Tibial nerve (tissue), 4 donors: ENCODE measurements at regions not wholly inside any gene's neighbourhood (a gene's known extent, or its start where the extent isn't known, plus 50 kb on each side); places are given as distances from the start of the nearest gene placed in this dataset.
A peak's percentile ranks its signal among the peaks of the same experiment; 100 is the strongest.

Source experiments
- DNase-seq, 2 donors: peaks; one replicate each; pipeline ENCODE4 v3.0.0-alpha.2; 2019; ENCODE audit warnings: low spot score in 2 of 2
- H3K27ac ChIP-seq, 4 donors: fragments of 200-600 bp; sonication (generic) in 3 of 4; one replicate each; pipeline ENCODE4 v1.5.1; 2017 to 2019; ENCODE audit warnings: mild to moderate bottlenecking in 1 of 4
- H3K27me3 ChIP-seq, 2 donors: fragments of 200-600 bp; sonication (generic) in 1 of 2; one replicate each; pipeline versions ENCODE4 v1.5.1 to v1.6.0; 2017 to 2019
- H3K36me3 ChIP-seq, 3 donors: fragments of 200-600 bp; sonication (generic); one replicate each; pipeline ENCODE4 v1.5.1; 2018 to 2019
- H3K4me1 ChIP-seq, 4 donors: fragments of 200-600 bp; sonication (generic) in 3 of 4; one replicate each; pipeline ENCODE4 v1.5.1; 2017 to 2019
- H3K4me3 ChIP-seq, 4 donors: fragments of 200-600 bp; sonication (generic) in 3 of 4; one replicate each; pipeline ENCODE4 v1.5.1; 2017 to 2019; ENCODE audit warnings: mild to moderate bottlenecking in 1 of 4, moderate library complexity in 1 of 4
- H3K9me3 ChIP-seq, 4 donors: fragments of 200-600 bp; sonication (generic) in 3 of 4; one replicate each; pipeline ENCODE4 v1.5.1; 2017 to 2019
- CTCF ChIP-seq, 5 experiments: fragments of 200-600 bp in 3 of 5; fragments of 450-650 bp in 2 of 5; sonication (generic) in 3 of 5; IDR thresholded peaks; one replicate each; pipeline ENCODE4 v1.5.1; 2016 to 2019; ENCODE audit warnings: antibody characterized with exemption in 5 of 5, mild to moderate bottlenecking in 3 of 5, moderate library complexity in 2 of 5
- EP300 ChIP-seq, 2 donors: sonication (generic); formaldehyde crosslinking; IDR thresholded peaks; one replicate each; pipeline ENCODE4 v1.6.1; 2017; ENCODE audit warnings: antibody characterized with exemption in 2 of 2, mild to moderate bottlenecking in 1 of 2
- POLR2A ChIP-seq, 2 donors: fragments of 450-650 bp; IDR thresholded peaks; one replicate each; pipeline ENCODE4 v1.6.1; 2017; ENCODE audit warnings: antibody characterized with exemption in 2 of 2, mild to moderate bottlenecking in 2 of 2, moderate library complexity in 2 of 2
- WGBS, 2 donors: methylation state at CpG; one replicate each; pipeline ENCODE4 v1.1.5; 2018; 5-methylcytosine and 5-hydroxymethylcytosine counted together

- H3K27me3 ChIP-seq: no peaks in the 10 kb centered on the region
- no peaks in the 10 kb centered on the region for H3K36me3 ChIP-seq
- WGBS, 2 donors: 40 to 58% methylated on average over 7 of the region's 7 CpGs
- DNase-seq: no peak
- TF ChIP-seq CTCF (IDR thresholded peaks at IDR 0.05) (no peak), POLR2A (IDR thresholded peaks at IDR 0.05) (no peak), EP300 (IDR thresholded peaks at IDR 0.05) (no peak)
- no peaks in the 10 kb centered on the region for H3K4me1 ChIP-seq
- peaks cover 0 to 23% (median 5%) of the 10 kb centered on the region in 4 donors for H3K9me3 ChIP-seq
- no peak overlapping the region for H3K27ac ChIP-seq
- no peak overlapping the region for H3K4me3 ChIP-seq
Measured at GRCh38 chr6:2517855-2518473, 232.8 kb downstream of the MYLK4 start.

GRCh38 chr6:2517401-2517800 is 233.3 kb downstream of the MYLK4 start:
- H3K9me3 ChIP-seq: peaks cover 0 to 23% (median 5%) of the 10 kb centered on the region in 4 donors
- no peak overlapping the region for H3K4me3 ChIP-seq
- H3K27ac ChIP-seq: no peak overlapping the region
- no peak for DNase-seq
- WGBS, 2 donors: 85 to 90% methylated on average over 3 of the region's 3 CpGs
- H3K27me3 ChIP-seq: no peaks in the 10 kb centered on the region
- TF ChIP-seq CTCF (IDR thresholded peaks at IDR 0.05) (no peak), EP300 (IDR thresholded peaks at IDR 0.05) (no peak), POLR2A (IDR thresholded peaks at IDR 0.05) (no peak)
- no peaks in the 10 kb centered on the region for H3K4me1 ChIP-seq
- no peaks in the 10 kb centered on the region for H3K36me3 ChIP-seq

GRCh38 chr6:2516059-2516458 is 234.7 kb downstream of the MYLK4 start:
- peaks cover 0 to 23% (median 5%) of the 10 kb centered on the region in 4 donors for H3K9me3 ChIP-seq
- TF ChIP-seq POLR2A (IDR thresholded peaks at IDR 0.05) (no peak), EP300 (IDR thresholded peaks at IDR 0.05) (no peak), CTCF (IDR thresholded peaks at IDR 0.05) (no peak)
- no peaks in the 10 kb centered on the region for H3K27me3 ChIP-seq
- H3K4me3 ChIP-seq: no peak overlapping the region
- WGBS, 2 donors: 83 to 87% methylated on average over 6 of the region's 6 CpGs
- H3K27ac ChIP-seq: no peak overlapping the region
- no peaks in the 10 kb centered on the region for H3K4me1 ChIP-seq
- DNase-seq: no peak
- no peaks in the 10 kb centered on the region for H3K36me3 ChIP-seq

GRCh38 chr6:2514965-2515543 is 235.7 kb downstream of the MYLK4 start:
- 69 to 75% methylated on average over 15 of the region's 15 CpGs for WGBS, 2 donors
- Histone ChIP-seq H3K9me3 (peaks cover 0 to 17% (median 5%) of the 10 kb centered on the region in 4 donors), H3K4me3 (no peak overlapping the region), H3K27me3 (no peaks in the 10 kb centered on the region), H3K27ac (peak overlapping the region in 1 of 4 donors; percentile 20), H3K4me1 (no peaks in the 10 kb centered on the region), H3K36me3 (no peaks in the 10 kb centered on the region)
- no peak for DNase-seq
- TF ChIP-seq EP300 (IDR thresholded peaks at IDR 0.05): no peak
- no peak for TF ChIP-seq CTCF (IDR thresholded peaks at IDR 0.05)
- no peak for TF ChIP-seq POLR2A (IDR thresholded peaks at IDR 0.05)

- Histone ChIP-seq H3K4me3 (no peak overlapping the region), H3K27ac (no peak overlapping the region), H3K36me3 (no peaks in the 10 kb centered on the region), H3K27me3 (no peaks in the 10 kb centered on the region), H3K9me3 (no peaks in the 10 kb centered on the region), H3K4me1 (no peaks in the 10 kb centered on the region)
- DNase-seq: no peak
- TF ChIP-seq EP300 (IDR thresholded peaks at IDR 0.05) (no peak), POLR2A (IDR thresholded peaks at IDR 0.05) (no peak), CTCF (IDR thresholded peaks at IDR 0.05) (no peak)
- 52 to 57% methylated on average over 5 of the region's 5 CpGs for whole genome bisulfite sequencing, 2 donors
Measured at GRCh38 chr6:2512802-2513201, 237.9 kb downstream of the MYLK4 start.
